ENCODE measurements at regions not wholly inside any gene's neighbourhood (a gene's known extent, or its start where the extent isn't known, plus 50 kb on each side); places are given as distances from the start of the nearest gene placed in this dataset.
"Not testable (repeated sequence)": the region's sequence is repeated elsewhere in the genome, so short reads cannot be mapped to it uniquely, and the experiment has no call there.

GRCh38 chr3:72271923-72272322 is 487.0 kb upstream of the PROK2 start:
- H3K4me1 ChIP-seq = peaks cover 7% of the 10 kb centered on the region; the same call in 1 of the 2 replicates
- no peak for DNase-seq (ENCODE audit: low spot score in 2 of 2)
- no peaks in the 10 kb centered on the region for H3K27me3 ChIP-seq (ENCODE audit: low read depth)
- in situ Hi-C loops (cut with MboI; ENCODE audit: low sequenced_read_pairs) = no loop called here
- H3K36me3 ChIP-seq (replicated peaks) = no peaks in the 10 kb centered on the region
- H3K9me3 ChIP-seq = no peaks in the 10 kb centered on the region
- H3K4me3 ChIP-seq = no peak overlapping the region

GRCh38 chr3:72271216-72271615 is 486.3 kb upstream of the PROK2 start:
- H3K4me1 ChIP-seq = peaks cover 7% of the 10 kb centered on the region; the same call in 1 of the 2 replicates
- H3K9me3 ChIP-seq = no peaks in the 10 kb centered on the region
- no peaks in the 10 kb centered on the region for H3K27me3 ChIP-seq (ENCODE audit: low read depth)
- DNase-seq (ENCODE audit: low spot score in 2 of 2) = no peak
- in situ Hi-C loops (cut with MboI; ENCODE audit: low sequenced_read_pairs) = no loop called here
- H3K4me3 ChIP-seq = no peak overlapping the region
- no peaks in the 10 kb centered on the region for H3K36me3 ChIP-seq (replicated peaks)

DNA sequence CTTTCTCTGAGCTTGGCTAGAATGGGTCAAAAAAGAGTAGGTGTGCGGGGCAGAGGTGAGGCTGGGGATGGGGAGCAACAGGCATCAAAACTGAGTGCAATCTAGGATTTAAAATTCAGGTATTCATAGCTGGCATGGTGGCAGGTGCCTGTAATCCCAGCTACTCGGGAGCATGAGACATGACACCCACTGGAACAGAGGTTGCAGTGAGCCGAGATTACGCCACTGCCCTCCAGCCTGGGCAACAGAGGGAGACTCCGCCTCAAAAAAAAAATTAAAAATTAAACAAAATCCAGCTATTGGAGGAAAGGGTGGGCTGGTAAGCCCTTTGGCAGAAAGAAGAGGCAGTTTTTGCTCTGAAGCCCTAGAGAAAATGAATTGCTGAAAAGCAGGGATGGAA is 485.8 kb upstream of the PROK2 start:
- no peaks in the 10 kb centered on the region for H3K27me3 ChIP-seq (ENCODE audit: low read depth)
- in situ Hi-C loops (cut with MboI; ENCODE audit: low sequenced_read_pairs) = no loop called here
- no peak for DNase-seq (ENCODE audit: low spot score in 2 of 2)
- no peaks in the 10 kb centered on the region for H3K36me3 ChIP-seq (replicated peaks)
- H3K4me1 ChIP-seq = peaks cover 7% of the 10 kb centered on the region; the same call in 1 of the 2 replicates
- H3K9me3 ChIP-seq = no peaks in the 10 kb centered on the region
- H3K4me3 ChIP-seq = no peak overlapping the region

DNA sequence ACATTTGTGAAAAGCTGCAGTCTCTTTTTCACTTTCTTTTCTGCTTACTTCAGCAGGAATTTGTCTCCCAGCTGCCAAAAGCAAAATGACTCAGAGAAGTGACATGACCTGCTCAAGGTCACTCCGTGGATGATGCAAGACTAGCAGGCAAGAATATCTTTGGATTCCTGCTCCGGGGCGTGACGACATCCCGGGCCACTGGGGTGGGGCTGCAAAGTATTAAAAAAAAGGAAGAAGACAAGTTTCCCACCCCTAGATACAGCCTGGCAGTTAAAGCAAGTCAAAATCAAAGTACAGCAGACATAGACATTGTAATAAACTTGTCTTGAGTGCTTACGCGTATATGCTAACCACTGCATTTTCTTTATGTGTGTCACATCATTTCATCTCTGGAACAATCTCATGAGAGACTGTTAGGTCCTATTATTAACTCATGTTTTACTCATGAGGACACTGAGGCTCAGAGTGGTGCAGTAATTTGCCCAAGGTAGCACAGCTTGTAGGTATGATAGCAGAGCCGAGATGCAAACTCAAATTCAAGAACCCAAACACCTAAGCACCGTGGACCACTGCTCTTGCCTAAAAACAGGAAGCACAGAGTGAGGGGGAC is 485.2 kb upstream of the PROK2 start:
- in situ Hi-C loops (cut with MboI; ENCODE audit: low sequenced_read_pairs) = no loop called here
- DNase-seq (ENCODE audit: low spot score in 2 of 2) = peak in 1 of 2 experiments; percentile 37
- H3K4me3 ChIP-seq = no peak overlapping the region

GRCh38 chr3:72269475-72269874 is 484.5 kb upstream of the PROK2 start:
- no peaks in the 10 kb centered on the region for H3K27me3 ChIP-seq (ENCODE audit: low read depth)
- in situ Hi-C loops (cut with MboI; ENCODE audit: low sequenced_read_pairs) = no loop called here
- DNase-seq (ENCODE audit: low spot score in 2 of 2) = no peak
- H3K36me3 ChIP-seq (replicated peaks) = no peaks in the 10 kb centered on the region
- H3K4me3 ChIP-seq = no peak overlapping the region
- peaks cover 7% of the 10 kb centered on the region; the same call in 1 of the 2 replicates for H3K4me1 ChIP-seq
- H3K9me3 ChIP-seq = no peaks in the 10 kb centered on the region

More for the DNA sequence above, 485.2 kb upstream of the PROK2 start:
- H3K9me3 ChIP-seq = no peaks in the 10 kb centered on the region
- H3K27me3 ChIP-seq (ENCODE audit: low read depth) = no peaks in the 10 kb centered on the region
- no peaks in the 10 kb centered on the region for H3K36me3 ChIP-seq (replicated peaks)
- H3K4me1 ChIP-seq = peaks cover 7% of the 10 kb centered on the region; the same call in 1 of the 2 replicates

DNA sequence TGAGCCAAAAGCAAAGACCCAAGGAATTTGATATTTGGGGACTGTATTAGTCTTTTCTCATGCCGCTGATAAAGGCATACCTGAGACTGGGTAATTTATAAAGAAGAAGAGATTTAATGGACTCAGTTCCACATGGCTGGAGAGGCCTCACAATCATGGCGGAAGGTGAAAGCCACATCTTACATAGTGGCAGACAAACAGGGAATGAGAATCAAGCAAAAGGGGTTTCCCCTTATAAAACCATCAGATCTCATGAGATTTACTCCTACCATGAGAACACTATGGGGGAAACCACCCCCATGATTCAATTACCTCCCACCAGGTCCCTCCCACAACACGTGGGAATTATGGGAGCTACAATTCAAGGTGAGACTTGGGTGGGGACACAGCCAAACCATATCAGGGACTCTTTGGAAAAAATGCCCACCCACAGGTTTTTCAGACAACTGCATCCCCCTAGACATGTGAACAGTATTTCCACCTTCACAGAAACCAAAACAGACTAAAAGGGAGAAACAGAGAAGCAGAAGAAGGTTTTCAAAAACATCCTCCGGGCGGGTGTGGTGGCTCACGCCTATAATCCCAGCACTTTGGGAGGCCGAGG is 482.1 kb upstream of the PROK2 start:
- DNase-seq (ENCODE audit: low spot score in 2 of 2); H3K36me3 ChIP-seq (replicated peaks); H3K27me3 ChIP-seq (ENCODE audit: low read depth); H3K4me3 ChIP-seq; H3K9me3 ChIP-seq; in situ Hi-C loops (cut with MboI; ENCODE audit: low sequenced_read_pairs); H3K4me1 ChIP-seq: not testable (repeated sequence)

DNA sequence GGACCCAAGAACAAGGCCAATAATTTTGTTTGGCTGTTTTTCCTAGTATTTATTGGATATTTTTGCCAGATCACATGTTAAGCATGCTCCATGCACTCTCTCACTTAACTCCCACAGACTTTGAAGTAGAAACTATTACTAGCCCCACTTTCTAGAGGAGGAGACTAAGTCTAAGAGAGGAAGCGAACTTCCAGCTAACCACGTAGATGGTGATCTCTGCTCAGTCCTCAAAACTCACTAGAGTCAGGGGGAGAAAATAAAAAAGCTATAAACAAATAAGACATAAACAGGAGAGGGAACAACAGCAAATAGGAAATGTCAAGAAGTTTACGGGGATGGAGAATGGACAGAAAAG is 481.0 kb upstream of the PROK2 start:
- in situ Hi-C loops (cut with MboI; ENCODE audit: low sequenced_read_pairs) = no loop called here
- H3K4me3 ChIP-seq = no peak overlapping the region
- DNase-seq (ENCODE audit: low spot score in 2 of 2) = no peak
- H3K27me3 ChIP-seq (ENCODE audit: low read depth) = no peaks in the 10 kb centered on the region
- peaks cover 7% of the 10 kb centered on the region; the same call in 1 of the 2 replicates for H3K4me1 ChIP-seq
- no peaks in the 10 kb centered on the region for H3K9me3 ChIP-seq
- no peaks in the 10 kb centered on the region for H3K36me3 ChIP-seq (replicated peaks)

DNA sequence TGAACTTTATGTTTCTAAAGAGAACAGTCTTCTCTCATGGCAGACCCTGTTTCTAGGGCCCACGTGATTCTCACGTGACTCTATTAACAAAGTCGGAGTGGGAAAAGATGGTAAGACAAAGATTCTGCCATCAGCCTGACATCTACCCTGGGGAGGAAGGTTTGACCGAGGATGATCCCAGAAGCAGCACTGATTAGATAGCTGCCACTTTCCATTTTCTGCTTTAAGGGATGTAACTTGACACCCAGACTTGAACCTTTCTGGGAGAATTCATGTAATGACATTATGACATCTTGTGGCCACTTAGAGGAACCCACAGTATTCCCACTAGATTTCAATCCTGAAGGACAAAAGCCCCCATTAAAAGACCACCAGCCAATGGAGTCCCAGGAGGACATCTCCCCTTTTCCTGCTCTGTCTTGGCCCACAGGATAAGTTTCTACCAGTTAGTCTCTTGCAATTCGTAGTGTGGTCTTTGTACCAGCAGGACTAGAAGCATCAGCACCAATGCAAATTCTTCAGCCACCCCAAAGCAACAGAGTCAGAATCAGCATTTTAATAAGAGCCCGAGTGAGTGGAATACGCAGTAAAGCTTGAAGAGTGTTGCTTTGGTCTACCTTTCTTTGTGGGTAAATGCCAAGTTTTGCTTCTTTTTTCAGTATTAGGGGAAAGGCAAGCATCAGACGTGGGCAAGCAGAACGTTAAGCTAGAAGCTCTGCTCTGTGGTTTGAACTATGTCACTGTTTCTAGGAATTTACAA is 480.5 kb upstream of the PROK2 start:
- Histone ChIP-seq H3K27me3 (ENCODE audit: low read depth) (no peaks in the 10 kb centered on the region), H3K4me1 (peaks cover 7% of the 10 kb centered on the region; the same call in 1 of the 2 replicates), H3K36me3 (replicated peaks) (no peaks in the 10 kb centered on the region), H3K9me3 (no peaks in the 10 kb centered on the region), H3K4me3 (no peak overlapping the region)
- in situ Hi-C loops (cut with MboI; ENCODE audit: low sequenced_read_pairs) = no loop called here
- DNase-seq (ENCODE audit: low spot score in 2 of 2) = peak in 1 of 2 experiments; percentile 9

GRCh38 chr3:72263223-72263990 is 478.5 kb upstream of the PROK2 start:
- H3K36me3 ChIP-seq (replicated peaks) = no peaks in the 10 kb centered on the region
- no peak for DNase-seq (ENCODE audit: low spot score in 2 of 2)
- H3K27me3 ChIP-seq (ENCODE audit: low read depth) = no peaks in the 10 kb centered on the region
- no peaks in the 10 kb centered on the region for H3K4me1 ChIP-seq
- H3K4me3 ChIP-seq = no peak overlapping the region
- in situ Hi-C loops (cut with MboI; ENCODE audit: low sequenced_read_pairs) = no loop called here
- no peaks in the 10 kb centered on the region for H3K9me3 ChIP-seq

GRCh38 chr3:72262736-72263135 is 477.8 kb upstream of the PROK2 start:
- H3K4me3 ChIP-seq = no peak overlapping the region
- no peaks in the 10 kb centered on the region for H3K27me3 ChIP-seq (ENCODE audit: low read depth)
- in situ Hi-C loops (cut with MboI; ENCODE audit: low sequenced_read_pairs) = no loop called here
- no peaks in the 10 kb centered on the region for H3K36me3 ChIP-seq (replicated peaks)
- no peak for DNase-seq (ENCODE audit: low spot score in 2 of 2)
- no peaks in the 10 kb centered on the region for H3K4me1 ChIP-seq
- no peaks in the 10 kb centered on the region for H3K9me3 ChIP-seq

DNA sequence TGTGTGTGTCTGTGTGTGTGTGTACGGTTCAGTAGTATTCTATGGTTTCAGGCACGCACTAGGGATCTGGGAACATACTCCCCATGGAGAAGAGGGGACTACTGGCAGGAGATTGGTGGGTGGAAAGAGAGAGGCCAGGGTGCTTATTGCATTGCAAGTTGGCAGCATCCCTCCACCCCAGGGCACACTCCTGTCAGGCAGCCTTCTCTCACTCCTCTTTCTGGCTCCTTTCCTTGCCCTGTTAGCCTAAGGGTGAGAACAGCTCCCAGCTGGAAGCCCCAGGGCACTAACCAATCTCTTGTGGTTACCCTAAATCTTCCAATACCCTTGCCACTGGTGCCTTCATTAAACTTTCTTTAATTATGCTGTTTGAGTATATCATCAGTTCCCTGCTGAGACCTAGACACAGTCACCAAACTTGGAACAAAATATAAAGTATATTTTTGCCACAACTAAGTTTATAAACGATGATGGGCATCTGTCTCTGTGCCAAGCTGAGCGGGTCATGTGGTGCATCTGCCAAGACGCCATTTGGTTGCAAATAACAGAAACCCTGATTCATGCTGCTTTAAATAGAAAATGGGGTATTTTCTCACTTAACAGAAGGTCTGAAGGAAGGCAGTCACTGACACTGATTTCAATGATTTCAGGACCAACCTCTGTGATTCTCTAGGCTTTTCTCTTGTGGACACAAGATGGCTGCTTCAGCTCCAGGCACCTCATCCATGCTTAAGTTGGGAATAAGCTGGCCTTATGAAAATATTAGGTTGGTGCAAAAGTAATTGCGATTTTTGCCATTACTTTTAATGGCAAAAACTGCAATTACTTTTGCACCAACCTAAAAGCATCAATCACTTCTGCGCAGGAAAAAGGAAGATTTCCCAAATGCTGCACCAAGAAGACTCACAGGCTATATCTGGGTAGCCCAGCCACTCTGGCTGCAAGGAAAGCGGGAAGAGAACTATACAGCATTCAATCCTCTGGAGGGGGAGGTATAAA is 476.9 kb upstream of the PROK2 start:
- no peak overlapping the region for H3K4me3 ChIP-seq
- no peaks in the 10 kb centered on the region for H3K9me3 ChIP-seq
- H3K4me1 ChIP-seq = no peaks in the 10 kb centered on the region
- no peak for DNase-seq (ENCODE audit: low spot score in 2 of 2)
- H3K36me3 ChIP-seq (replicated peaks) = no peaks in the 10 kb centered on the region
- H3K27me3 ChIP-seq (ENCODE audit: low read depth) = no peaks in the 10 kb centered on the region
- in situ Hi-C loops (cut with MboI; ENCODE audit: low sequenced_read_pairs) = no loop called here

GRCh38 chr3:72260588-72260910 is 475.6 kb upstream of the PROK2 start:
- Histone ChIP-seq H3K4me3 (no peak overlapping the region), H3K9me3 (no peaks in the 10 kb centered on the region), H3K36me3 (replicated peaks) (no peaks in the 10 kb centered on the region), H3K27me3 (ENCODE audit: low read depth) (no peaks in the 10 kb centered on the region), H3K4me1 (no peaks in the 10 kb centered on the region)
- DNase-seq (ENCODE audit: low spot score in 2 of 2) = no peak
- in situ Hi-C loops (cut with MboI; ENCODE audit: low sequenced_read_pairs) = no loop called here
